Neutrophil (primary cell): ENCODE measurements at regions not wholly inside any gene's neighbourhood (a gene's known extent, or its start where the extent isn't known, plus 50 kb on each side); places are given as distances from the start of the nearest gene placed in this dataset.

Experiments
- H3K27ac ChIP-seq: fragments of 200-600 bp; sonication (generic); 2 replicates; pipeline ENCODE4 v1.5.1; 2016; ENCODE audit warnings: mild to moderate bottlenecking, moderate library complexity
- H3K27me3 ChIP-seq: fragments of 200-600 bp; sonication (generic); 2 replicates; pipeline ENCODE4 v1.6.0; 2016; ENCODE audit warnings: mild to moderate bottlenecking
- H3K36me3 ChIP-seq: fragments of 200-600 bp; sonication (generic); 2 replicates; pipeline ENCODE4 v1.5.1; 2017
- H3K4me1 ChIP-seq, 2 experiments: fragments of 200-600 bp in 1 of 2; sonication (generic) in 1 of 2; 1 replicate in 1 of 2; 2 replicates in 1 of 2; pipeline versions ENCODE4 v1.5.1 to v1.6.1; 2013 to 2016; ENCODE audit warnings: low read depth in 1 of 2, low read length in 1 of 2, mild to moderate bottlenecking in 1 of 2, moderate library complexity in 1 of 2; ENCODE audit not compliant: control insufficient read depth in 1 of 2, insufficient read depth in 1 of 2
- H3K4me3 ChIP-seq, 2 experiments: fragments of 200-600 bp in 1 of 2; sonication (generic) in 1 of 2; 1 replicate in 1 of 2; 2 replicates in 1 of 2; pipeline ENCODE4 v1.5.1; 2013 to 2016; ENCODE audit warnings: low read depth in 1 of 2, low read length in 1 of 2, mild to moderate bottlenecking in 1 of 2, moderate library complexity in 1 of 2
- H3K9me3 ChIP-seq: fragments of 200-600 bp; sonication (generic); 2 replicates; pipeline ENCODE4 v1.5.1; 2016
- TF ChIP-seq, protein P1 (sequence below): fragments of 200-600 bp; sonication (generic); IDR thresholded peaks from 2 replicates; pipeline ENCODE4 v1.5.1; 2016; ENCODE audit warnings: antibody characterized with exemption

DNA sequence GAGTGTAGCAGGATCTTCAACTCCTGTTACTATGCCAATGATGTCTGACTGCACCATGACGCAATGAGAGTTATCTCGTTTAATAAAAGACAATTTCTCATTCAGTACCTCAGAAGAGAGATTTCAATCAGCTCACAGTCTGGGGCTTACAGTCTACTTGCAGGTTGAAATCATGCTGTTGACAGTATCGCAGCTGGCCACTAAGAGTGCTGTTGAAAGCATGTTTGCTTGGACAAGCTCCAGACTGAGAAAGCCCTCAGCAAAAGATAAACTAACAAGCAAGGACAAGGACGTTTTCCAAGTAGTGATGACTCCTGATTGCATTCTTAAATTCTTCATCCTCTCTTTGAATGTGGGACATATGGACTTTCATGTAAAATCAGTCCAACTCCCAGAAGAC, 145.2 kb upstream of the SYT4 start:
- Histone ChIP-seq H3K9me3 (no peaks in the 10 kb centered on the region), H3K4me3 (no peak overlapping the region), H3K27ac (no peak overlapping the region), H3K27me3 (no peaks in the 10 kb centered on the region), H3K4me1 (no peaks in the 10 kb centered on the region), H3K36me3 (no peaks in the 10 kb centered on the region)
- TF ChIP-seq, protein P1, sequence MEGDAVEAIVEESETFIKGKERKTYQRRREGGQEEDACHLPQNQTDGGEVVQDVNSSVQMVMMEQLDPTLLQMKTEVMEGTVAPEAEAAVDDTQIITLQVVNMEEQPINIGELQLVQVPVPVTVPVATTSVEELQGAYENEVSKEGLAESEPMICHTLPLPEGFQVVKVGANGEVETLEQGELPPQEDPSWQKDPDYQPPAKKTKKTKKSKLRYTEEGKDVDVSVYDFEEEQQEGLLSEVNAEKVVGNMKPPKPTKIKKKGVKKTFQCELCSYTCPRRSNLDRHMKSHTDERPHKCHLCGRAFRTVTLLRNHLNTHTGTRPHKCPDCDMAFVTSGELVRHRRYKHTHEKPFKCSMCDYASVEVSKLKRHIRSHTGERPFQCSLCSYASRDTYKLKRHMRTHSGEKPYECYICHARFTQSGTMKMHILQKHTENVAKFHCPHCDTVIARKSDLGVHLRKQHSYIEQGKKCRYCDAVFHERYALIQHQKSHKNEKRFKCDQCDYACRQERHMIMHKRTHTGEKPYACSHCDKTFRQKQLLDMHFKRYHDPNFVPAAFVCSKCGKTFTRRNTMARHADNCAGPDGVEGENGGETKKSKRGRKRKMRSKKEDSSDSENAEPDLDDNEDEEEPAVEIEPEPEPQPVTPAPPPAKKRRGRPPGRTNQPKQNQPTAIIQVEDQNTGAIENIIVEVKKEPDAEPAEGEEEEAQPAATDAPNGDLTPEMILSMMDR, result no peak

DNA sequence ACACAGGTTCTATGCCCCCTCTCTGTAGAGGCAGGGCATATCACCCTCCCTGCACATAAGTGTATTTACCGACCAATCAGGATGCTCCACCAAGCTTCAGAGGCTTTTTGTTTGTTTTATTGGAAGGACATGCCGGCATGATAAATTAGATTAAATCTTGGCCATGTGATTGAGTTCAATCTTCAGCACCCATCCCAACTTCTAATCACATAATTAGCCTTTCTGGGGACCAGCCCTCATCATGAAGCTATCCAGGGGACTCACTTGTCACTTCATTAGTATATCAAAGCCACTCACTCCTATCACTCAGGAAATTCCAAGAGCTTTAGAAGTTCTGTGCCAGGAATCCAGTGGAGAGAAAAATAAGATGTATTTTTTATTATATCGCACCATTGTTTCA, 158.6 kb upstream of the SYT4 start:
- TF ChIP-seq, protein P1, result no peak
- Histone ChIP-seq H3K9me3 (peaks cover 5% of the 10 kb centered on the region), H3K27ac (no peak overlapping the region), H3K27me3 (no peaks in the 10 kb centered on the region), H3K4me1 (no peaks in the 10 kb centered on the region), H3K36me3 (no peaks in the 10 kb centered on the region), H3K4me3 (no peak overlapping the region)

DNA sequence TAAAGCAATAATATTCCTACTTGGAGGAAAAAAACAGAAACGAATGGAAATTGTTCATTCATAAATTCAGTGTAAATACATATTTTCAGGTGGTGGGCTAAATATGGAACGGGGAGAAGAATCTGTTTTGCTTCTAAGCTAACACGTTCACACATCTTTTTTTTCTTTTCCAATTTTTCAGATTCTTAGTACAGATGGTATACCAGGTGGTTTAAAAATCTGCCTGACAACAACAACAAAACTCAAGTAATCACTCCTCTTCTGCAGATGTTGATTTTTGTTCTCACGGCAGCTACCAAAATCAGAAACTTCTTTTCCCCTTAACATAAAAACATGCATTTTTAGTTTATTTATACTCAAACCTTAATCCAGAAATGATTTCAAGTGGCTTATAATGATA, 164.8 kb upstream of the SYT4 start:
- Histone ChIP-seq H3K9me3 (peaks cover 5% of the 10 kb centered on the region), H3K4me1 (no peaks in the 10 kb centered on the region), H3K4me3 (no peak overlapping the region), H3K27me3 (no peaks in the 10 kb centered on the region), H3K27ac (no peak overlapping the region), H3K36me3 (no peaks in the 10 kb centered on the region)
- TF ChIP-seq, protein P1, result no peak

DNA sequence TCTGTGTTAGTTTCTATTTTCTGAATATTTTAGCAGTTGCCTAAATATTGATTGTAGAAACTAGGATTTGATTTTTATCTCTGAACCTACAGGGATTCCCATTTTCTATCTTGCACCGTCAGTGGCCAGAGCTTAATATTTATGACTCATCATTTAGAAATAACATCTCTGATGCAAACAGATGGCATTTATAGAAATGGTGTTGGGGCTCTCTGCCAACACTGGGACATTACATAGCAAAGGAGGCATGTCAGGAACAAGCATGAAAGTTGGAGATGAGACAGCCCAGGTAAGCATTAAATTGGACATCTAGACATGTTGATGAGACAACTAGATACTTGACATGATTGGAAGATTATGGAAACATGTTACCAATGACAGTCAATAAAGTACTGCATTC, 165.3 kb upstream of the SYT4 start:
- Histone ChIP-seq H3K4me1 (no peaks in the 10 kb centered on the region), H3K9me3 (peaks cover 5% of the 10 kb centered on the region), H3K27me3 (no peaks in the 10 kb centered on the region), H3K36me3 (no peaks in the 10 kb centered on the region), H3K4me3 (no peak overlapping the region), H3K27ac (no peak overlapping the region)
- TF ChIP-seq, protein P1, result no peak

DNA sequence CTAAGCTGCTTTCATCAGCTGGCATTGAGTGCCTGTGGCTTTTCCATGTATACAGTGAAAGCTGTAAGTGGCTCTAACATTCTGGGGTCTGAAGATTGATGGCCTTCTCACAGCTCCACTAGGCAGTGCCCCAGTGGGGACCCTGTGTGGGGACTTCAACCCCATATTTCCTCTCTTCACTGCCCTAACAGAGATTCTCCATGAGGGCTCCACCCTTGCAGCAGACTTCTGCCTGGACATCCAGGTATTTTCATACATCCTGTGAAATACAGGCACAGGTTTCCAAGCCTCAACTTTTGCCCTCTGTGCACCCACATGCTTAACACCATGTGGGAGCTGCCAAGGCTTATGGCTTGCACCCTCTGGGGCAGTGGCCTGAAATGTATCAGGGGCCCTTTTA, 188.2 kb upstream of the SYT4 start:
- no peak overlapping the region for H3K27ac ChIP-seq
- no peak overlapping the region for H3K4me3 ChIP-seq
- no peaks in the 10 kb centered on the region for H3K27me3 ChIP-seq
- TF ChIP-seq, protein P1, result no peak
- no peaks in the 10 kb centered on the region for H3K4me1 ChIP-seq
- H3K9me3 ChIP-seq, result no peaks in the 10 kb centered on the region
- H3K36me3 ChIP-seq, result no peaks in the 10 kb centered on the region

DNA sequence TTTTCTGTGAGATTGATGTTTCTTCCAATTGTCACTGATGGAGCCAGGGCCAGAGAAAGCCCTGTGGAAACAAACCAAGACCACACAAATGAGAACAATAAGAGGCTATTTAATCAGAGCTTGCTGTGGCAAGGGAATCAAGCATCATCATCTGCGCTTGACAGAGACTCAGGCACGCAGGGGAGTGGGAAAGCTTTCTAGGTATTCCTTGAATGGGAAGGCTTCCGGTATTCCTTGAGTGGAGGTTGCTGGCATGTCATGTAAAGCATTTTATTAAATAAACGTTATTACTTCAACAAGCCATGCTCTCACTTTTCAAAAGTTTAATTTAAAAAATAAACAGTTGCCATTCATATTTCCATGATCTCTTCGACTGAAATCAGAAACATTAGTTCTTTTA, 194.6 kb upstream of the SYT4 start:
- no peak overlapping the region for H3K4me3 ChIP-seq
- no peak overlapping the region for H3K27ac ChIP-seq
- H3K4me1 ChIP-seq, result no peaks in the 10 kb centered on the region
- no peaks in the 10 kb centered on the region for H3K36me3 ChIP-seq
- H3K9me3 ChIP-seq, result no peaks in the 10 kb centered on the region
- no peaks in the 10 kb centered on the region for H3K27me3 ChIP-seq
- TF ChIP-seq, protein P1, result no peak
